Activated CD8-positive, alpha-beta memory T cell treated with anti-CD3 and anti-CD28 coated beads for 48 hours (primary cell): ENCODE measurements at regions not wholly inside any gene's neighbourhood (a gene's known extent, or its start where the extent isn't known, plus 50 kb on each side); places are given as distances from the start of the nearest gene placed in this dataset.

Experiments
- DNase-seq, 3 experiments: peaks; one replicate each; pipeline ENCODE4 v3.0.0-alpha.2; 2020; ENCODE audit warnings: low read depth in 2 of 3, low spot score in 2 of 3

GRCh38 chr1:91151702-91152101, 129.9 kb upstream of the ZNF644 start:
- no peak for DNase-seq

GRCh38 chr1:91148641-91149069, 126.8 kb upstream of the ZNF644 start:
- DNase-seq = no peak

GRCh38 chr1:91141858-91142257, 120.0 kb upstream of the ZNF644 start:
- DNase-seq = no peak

- no peak for DNase-seq
Measured at GRCh38 chr1:91138959-91139358, 117.1 kb upstream of the ZNF644 start.

GRCh38 chr1:91137173-91137852, 115.5 kb upstream of the ZNF644 start:
- no peak for DNase-seq

- no peak for DNase-seq
Measured at GRCh38 chr1:91135799-91136198, 114.0 kb upstream of the ZNF644 start.

GRCh38 chr1:91133248-91133647, 111.4 kb upstream of the ZNF644 start:
- DNase-seq = no peak

GRCh38 chr1:91130256-91130985, 108.6 kb upstream of the ZNF644 start:
- DNase-seq = no peak

GRCh38 chr1:91129458-91129857, 107.6 kb upstream of the ZNF644 start:
- DNase-seq = no peak

- no peak for DNase-seq
Measured at GRCh38 chr1:91129017-91129416, 107.2 kb upstream of the ZNF644 start.

- DNase-seq = peak in 2 of 3 experiments; percentile 12 to 26
Measured at GRCh38 chr1:91124989-91125417, 103.2 kb upstream of the ZNF644 start.

- peak in 1 of 3 experiments; percentile 6 for DNase-seq
Measured at GRCh38 chr1:91124290-91124985, 102.6 kb upstream of the ZNF644 start.

GRCh38 chr1:91123773-91124172, 101.9 kb upstream of the ZNF644 start:
- DNase-seq = no peak

- DNase-seq = no peak
Measured at GRCh38 chr1:91123319-91123718, 101.5 kb upstream of the ZNF644 start.

GRCh38 chr1:91122106-91122717, 100.4 kb upstream of the ZNF644 start:
- DNase-seq = no peak

- no peak for DNase-seq
Measured at GRCh38 chr1:91121366-91121765, 99.5 kb upstream of the ZNF644 start.

- no peak for DNase-seq
Measured at GRCh38 chr1:91120936-91121335, 99.1 kb upstream of the ZNF644 start.

- DNase-seq = no peak
Measured at GRCh38 chr1:91120421-91120820, 98.6 kb upstream of the ZNF644 start.

GRCh38 chr1:91104712-91105111, 82.9 kb upstream of the ZNF644 start:
- DNase-seq = no peak

GRCh38 chr1:91101328-91101727, 79.5 kb upstream of the ZNF644 start:
- DNase-seq = no peak

GRCh38 chr1:91099746-91100621, 78.1 kb upstream of the ZNF644 start:
- DNase-seq = no peak
